Coronary artery (tissue), 2 donors: ENCODE measurements at regions not wholly inside any gene's neighbourhood (a gene's known extent, or its start where the extent isn't known, plus 50 kb on each side); places are given as distances from the start of the nearest gene placed in this dataset.

Experiments
- DNase-seq: peaks from one replicate; pipeline ENCODE4 v3.0.0-alpha.2; 2017; ENCODE audit warnings: low spot score
- H3K27ac ChIP-seq, 2 donors: fragments of 200-600 bp; sonication (generic); one replicate each; pipeline ENCODE4 v1.5.1; 2016 to 2019
- H3K4me3 ChIP-seq: fragments of 200-600 bp; sonication (generic); 2 replicates; pipeline ENCODE4 v1.5.1; 2016; ENCODE audit warnings: mild to moderate bottlenecking, moderate library complexity
- CTCF ChIP-seq: fragments of 200-600 bp; sonication (generic); IDR thresholded peaks from one replicate; pipeline ENCODE4 v1.5.1; 2019; ENCODE audit warnings: antibody characterized with exemption

GRCh38 chr15:23910030-23910429, 222.9 kb upstream of the NDN start:
- no peak overlapping the region for H3K4me3 ChIP-seq
- no peak overlapping the region for H3K27ac ChIP-seq
- no peak for DNase-seq
- no peak for TF ChIP-seq CTCF

GRCh38 chr15:23912191-23912590, 225.1 kb upstream of the NDN start:
- no peak for DNase-seq

GRCh38 chr15:23913081-23913480, 226.0 kb upstream of the NDN start:
- Histone ChIP-seq H3K27ac (no peak overlapping the region), H3K4me3 (no peak overlapping the region)
- no peak for TF ChIP-seq CTCF
- DNase-seq: no peak

More at GRCh38 chr15:23912191-23912590, 225.1 kb upstream of the NDN start:
- TF ChIP-seq CTCF: no peak
- Histone ChIP-seq H3K27ac (no peak overlapping the region), H3K4me3 (no peak overlapping the region)

DNA sequence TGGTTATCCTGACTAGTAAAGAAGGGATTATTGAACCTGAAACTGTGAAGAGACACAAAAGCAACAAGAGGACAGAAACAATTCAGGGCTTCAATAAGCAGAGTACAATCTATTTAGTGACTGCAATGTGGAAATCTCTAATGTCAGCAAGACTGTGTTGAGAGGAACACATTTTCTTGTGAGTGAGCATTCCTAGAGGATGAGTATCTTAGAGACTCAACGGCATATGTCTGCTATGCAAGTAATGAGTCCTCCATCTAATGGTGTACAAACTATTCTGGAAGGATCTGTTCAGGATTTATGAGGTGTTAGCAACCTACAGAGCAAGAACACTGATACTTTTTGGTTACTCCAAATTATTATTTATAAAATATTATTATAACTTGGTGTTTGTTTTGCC, 226.5 kb upstream of the NDN start:
- Histone ChIP-seq H3K4me3 (no peak overlapping the region), H3K27ac (no peak overlapping the region)
- no peak for TF ChIP-seq CTCF
- DNase-seq: no peak

- no peak overlapping the region for H3K4me3 ChIP-seq
- no peak for TF ChIP-seq CTCF
- DNase-seq: no peak
- no peak overlapping the region for H3K27ac ChIP-seq
Measured at GRCh38 chr15:23924686-23925085, 237.6 kb upstream of the NDN start.

DNA sequence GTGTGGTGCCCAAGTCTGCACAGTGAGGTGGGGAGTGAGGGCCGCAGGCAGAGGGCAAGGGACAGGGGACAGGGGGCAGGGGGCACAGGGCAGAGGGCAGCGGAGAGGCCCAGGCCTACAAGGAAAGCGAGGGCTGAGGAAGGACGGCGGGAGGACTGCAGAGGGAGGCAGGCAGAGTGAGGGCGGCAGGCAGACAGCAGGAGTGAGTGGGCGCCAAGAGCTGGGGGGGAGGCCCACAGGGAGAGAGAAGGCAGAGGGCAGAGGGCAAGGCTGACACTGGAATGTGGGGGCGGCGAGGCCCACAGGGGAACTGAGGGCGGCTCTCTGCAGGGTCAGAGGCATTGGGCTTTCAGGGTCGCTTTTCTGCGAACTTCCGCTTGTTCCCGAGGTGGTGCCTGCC, 267.8 kb upstream of the NDN start:
- H3K27ac ChIP-seq: no peak overlapping the region
- no peak for DNase-seq
- no peak overlapping the region for H3K4me3 ChIP-seq
- TF ChIP-seq CTCF: no peak

DNA sequence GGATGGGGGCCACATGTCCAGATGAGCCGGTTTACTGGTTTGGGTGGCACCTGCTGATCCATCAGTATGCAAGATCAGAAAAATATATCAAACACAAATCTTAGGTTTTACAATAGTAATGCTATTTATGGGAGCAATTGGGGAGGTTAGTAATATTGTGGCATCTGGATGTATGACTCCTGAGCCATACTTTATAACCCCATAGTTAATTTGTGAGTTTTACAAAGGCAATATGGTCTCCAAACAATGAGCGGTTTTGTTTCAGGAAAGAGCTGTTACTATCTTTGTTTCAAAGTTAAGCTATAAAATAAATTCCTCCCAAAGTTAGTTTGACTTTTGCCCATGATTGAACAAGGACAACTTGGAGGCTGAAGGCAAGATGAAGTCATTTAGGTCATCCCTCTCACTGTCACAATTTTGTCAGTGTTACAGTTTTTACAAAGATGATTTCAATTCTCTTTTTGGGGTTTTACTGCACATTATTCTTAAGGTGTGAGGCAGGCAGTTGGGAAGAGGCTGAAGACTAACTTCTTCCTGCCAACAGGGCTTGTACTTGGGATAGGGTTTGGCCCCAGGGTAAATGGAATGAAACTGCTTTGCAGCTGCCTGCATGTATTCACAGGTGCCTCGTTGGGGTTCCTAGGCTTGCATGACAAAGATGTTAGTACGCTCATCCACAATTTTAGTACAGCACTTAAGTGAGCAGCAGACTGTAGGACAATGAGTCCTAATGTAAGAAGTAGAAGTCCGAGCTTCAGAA, 296.6 kb upstream of the NDN start:
- Histone ChIP-seq H3K27ac (no peak overlapping the region), H3K4me3 (no peak overlapping the region)
- no peak for TF ChIP-seq CTCF
- no peak for DNase-seq
